GM13977 (cell line): ENCODE measurements at regions not wholly inside any gene's neighbourhood (a gene's known extent, or its start where the extent isn't known, plus 50 kb on each side); places are given as distances from the start of the nearest gene placed in this dataset.
"Not testable (repeated sequence)": the region's sequence is repeated elsewhere in the genome, so short reads cannot be mapped to it uniquely, and the experiment has no call there.

ENCODE experiments used
- DNase-seq: peaks from one replicate; pipeline ENCODE4 v3.0.0; 2012; ENCODE audit warnings: low spot score
- CTCF ChIP-seq: IDR thresholded peaks from 2 replicates; pipeline ENCODE4 v1.5.1; 2012; ENCODE audit warnings: mild to moderate bottlenecking, control low read depth; ENCODE audit not compliant: insufficient read depth; ENCODE audit errors: extremely low read depth, missing control alignments
- in situ Hi-C: fragments of 300-500 bp; cut with MboI; formaldehyde crosslinking; loops from one replicate; pipeline ENCODE4 v1.12.0; 2022; ENCODE audit warnings: low sequenced_read_pairs, low pct_unique_long_range_greater_than_20kb, mixed read lengths, inconsistent platforms; ENCODE audit not compliant: unreplicated experiment

GRCh38 chr2:16201848-16202247 lies 261.5 kb downstream of the MYCN start:
- TF ChIP-seq CTCF = no peak
- in situ Hi-C loops = no loop called here
- no peak for DNase-seq

GRCh38 chr2:16200554-16201193 lies 260.3 kb downstream of the MYCN start:
- no peak for DNase-seq
- no peak for TF ChIP-seq CTCF
- in situ Hi-C loops = no loop called here

GRCh38 chr2:16199882-16200553 lies 259.7 kb downstream of the MYCN start:
- DNase-seq = no peak
- TF ChIP-seq CTCF = no peak
- in situ Hi-C loops = no loop called here

- in situ Hi-C loops, DNase-seq: not testable (repeated sequence)
These were observed 258.9 kb downstream of the MYCN start for GRCh38 chr2:16199241-16199640.

GRCh38 chr2:16198166-16198912 lies 258.0 kb downstream of the MYCN start:
- in situ Hi-C loops = no loop called here

GRCh38 chr2:16197504-16198147 lies 257.3 kb downstream of the MYCN start:
- in situ Hi-C loops = no loop called here

More at GRCh38 chr2:16198166-16198912, 258.0 kb downstream of the MYCN start:
- no peak for DNase-seq
- TF ChIP-seq CTCF = no peak

More at GRCh38 chr2:16197504-16198147, 257.3 kb downstream of the MYCN start:
- no peak for DNase-seq
- TF ChIP-seq CTCF = no peak
